AG09309 (cell line): ENCODE measurements at regions not wholly inside any gene's neighbourhood (a gene's known extent, or its start where the extent isn't known, plus 50 kb on each side); places are given as distances from the start of the nearest gene placed in this dataset.
A peak's percentile ranks its signal among the peaks of the same experiment; 100 is the strongest.

Source experiments
- DNase-seq: peaks from one replicate; pipeline ENCODE4 v3.0.0-alpha.2; 2010; ENCODE audit warnings: low read depth
- H3K4me3 ChIP-seq: 2 replicates; pipeline ENCODE4 v1.5.1; 2011; ENCODE audit warnings: mild to moderate bottlenecking, low read depth, low read length, moderate library complexity; ENCODE audit not compliant: control insufficient read depth
- CTCF ChIP-seq: IDR thresholded peaks from 2 replicates; pipeline ENCODE4 v1.5.1; 2011; ENCODE audit warnings: mild to moderate bottlenecking, low read depth, low read length, inconsistent platforms; ENCODE audit not compliant: insufficient read depth, control insufficient read depth; ENCODE audit errors: missing control alignments

DNA sequence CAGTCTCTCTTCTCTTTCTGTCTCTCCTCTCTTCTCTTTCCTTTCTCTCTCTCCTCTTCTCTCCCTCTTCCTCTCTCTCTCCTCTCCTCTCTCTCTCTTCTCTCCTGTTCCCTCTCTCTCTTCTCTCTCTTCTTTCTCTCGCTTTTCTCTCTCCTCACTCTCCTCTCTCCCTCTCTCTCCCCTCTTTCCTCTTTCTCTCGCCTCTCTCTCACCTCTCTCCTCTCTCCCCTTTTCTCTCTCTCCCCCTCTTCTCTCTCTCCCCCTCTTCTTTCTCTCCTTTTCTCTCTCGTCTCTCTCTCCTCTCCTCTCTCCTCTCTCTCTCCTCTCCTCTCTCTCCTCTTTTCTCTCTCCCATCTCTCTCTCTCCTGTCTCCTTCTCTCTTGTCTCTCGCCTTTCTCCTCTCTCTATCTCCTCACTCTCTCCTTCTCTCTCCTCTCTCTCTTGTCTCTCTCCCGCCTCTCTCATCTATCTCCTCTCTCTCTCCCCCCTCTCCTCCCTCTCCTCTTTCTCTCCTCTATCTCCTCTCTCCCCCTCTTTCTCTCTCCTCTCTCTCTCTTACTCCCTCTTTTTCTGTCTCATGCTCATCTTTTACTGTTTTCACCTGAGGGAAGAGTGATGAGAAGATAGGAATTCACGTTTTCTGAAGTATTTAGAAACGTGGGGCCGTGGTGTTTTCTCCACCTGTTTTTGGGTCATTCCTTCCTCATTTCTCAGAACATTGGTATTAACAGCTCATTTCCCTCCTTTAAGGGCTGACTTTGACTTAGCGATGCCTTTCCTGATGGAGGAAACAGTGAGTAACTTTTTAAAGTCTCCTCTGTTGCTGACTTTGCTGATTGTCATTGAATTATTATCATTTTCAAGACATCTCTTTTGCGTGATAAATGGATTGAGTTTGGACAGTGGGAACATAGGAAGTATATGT lies 80.6 kb upstream of the CD99 start:
- no peak for DNase-seq
- peak overlapping the region; percentile 96 for H3K4me3 ChIP-seq
- no peak for TF ChIP-seq CTCF

- DNase-seq: no peak
- peak overlapping the region; percentile 96 for H3K4me3 ChIP-seq
- no peak for TF ChIP-seq CTCF
These were observed 81.5 kb upstream of the CD99 start for GRCh38 chrX:2609431-2610238.

DNA sequence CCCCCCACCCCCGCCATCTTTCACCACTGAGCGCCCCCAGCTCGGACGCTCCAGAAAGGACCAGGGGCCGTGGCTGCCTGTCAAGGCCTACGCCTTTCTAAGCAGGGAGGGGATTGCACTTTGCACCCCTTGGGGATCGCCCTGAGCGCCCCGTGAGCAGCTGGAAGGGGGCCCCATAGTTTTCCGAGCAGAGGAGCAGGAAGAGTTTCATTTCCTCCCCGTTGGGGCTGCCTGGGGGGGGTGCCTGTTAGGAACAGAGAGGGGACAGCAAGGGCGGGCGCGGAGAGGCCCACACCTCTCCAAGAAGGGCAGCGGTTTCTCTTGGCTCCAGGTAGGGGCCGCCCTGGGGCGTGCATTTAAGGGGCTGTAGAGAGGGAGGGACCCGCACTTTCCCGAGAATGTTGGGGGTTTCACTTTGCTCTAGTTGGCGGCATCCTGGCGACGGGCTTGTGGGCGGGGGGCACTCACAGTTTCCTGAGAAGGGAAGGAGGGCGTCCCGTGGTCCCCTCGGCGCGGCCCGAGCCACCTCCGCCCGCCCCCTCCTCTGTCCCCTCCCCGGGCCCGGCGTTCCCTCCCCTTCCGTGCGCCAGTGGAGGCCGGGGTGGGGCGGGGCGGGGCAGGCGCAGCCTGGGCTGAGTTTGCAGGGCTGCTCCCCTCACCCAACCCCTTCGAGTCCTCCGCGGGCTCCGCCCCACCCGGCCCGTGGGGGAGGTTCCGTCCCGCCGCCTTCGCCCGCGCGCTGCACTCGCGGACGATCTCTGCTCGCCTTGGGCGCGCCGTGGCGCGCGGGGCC lies 82.3 kb upstream of the CD99 start:
- no peak for TF ChIP-seq CTCF
- peak overlapping the region; percentile 96 for H3K4me3 ChIP-seq
- DNase-seq: peak; percentile 29

DNA sequence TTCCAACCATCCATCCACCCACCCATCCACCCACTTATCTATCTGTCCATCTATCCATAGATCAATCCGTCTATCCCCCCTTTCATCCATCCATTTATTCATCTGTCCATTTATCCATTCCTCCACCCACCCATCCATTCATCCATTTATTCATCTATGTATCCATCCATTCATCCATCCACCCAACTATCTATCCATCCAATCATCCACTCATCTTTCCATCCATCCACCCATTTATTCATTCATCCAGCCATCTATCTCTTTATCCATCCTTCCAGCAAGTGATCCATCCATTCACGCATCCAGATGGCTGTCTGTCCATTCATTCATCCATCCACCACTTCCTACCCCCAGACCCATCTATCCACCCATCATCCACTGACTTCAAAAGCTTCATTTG lies 84.0 kb upstream of the CD99 start:
- H3K4me3 ChIP-seq: no peak overlapping the region
- TF ChIP-seq CTCF: no peak
- no peak for DNase-seq

GRCh38 chrX:2600564-2600963 lies 90.5 kb upstream of the CD99 start:
- TF ChIP-seq CTCF: no peak
- no peak for DNase-seq
- no peak overlapping the region for H3K4me3 ChIP-seq
